PC-3 (cell line): ENCODE measurements at regions not wholly inside any gene's neighbourhood (a gene's known extent, or its start where the extent isn't known, plus 50 kb on each side); places are given as distances from the start of the nearest gene placed in this dataset.

ENCODE experiments used
- ATAC-seq: fragments of 200-7000 bp; cut with Tn5 transposase; 2 replicates; pipeline ENCODE4 v1.9.1; 2020; ENCODE audit warnings: mild to moderate bottlenecking, moderate library complexity
- BruUV-seq: library from RNA; stranded (reverse); fragments of 400-500 nt; replicated peaks from 2 replicates; lab custom pipeline; 2021; lab: Mats Ljungman, UMichigan
- CTCF ChIA-PET: fragments of 300-600 bp; sonication (Branson Sonifier 250); formaldehyde crosslinking; loops from one replicate; lab custom pipeline; 2022; ENCODE audit warnings: antibody characterized with exemption; lab: Charles Lee
- POLR2A ChIA-PET: fragments of 300-600 bp; sonication (Branson Sonifier 250); formaldehyde crosslinking; loops from one replicate; lab custom pipeline; 2022; ENCODE audit warnings: antibody characterized with exemption; ENCODE audit not compliant: unreplicated experiment; lab: Charles Lee
- DNase-seq: peaks from one replicate; pipeline ENCODE4 v3.0.0-alpha.2; 2015
- H2AFZ ChIP-seq: fragments of 300-600 bp; sonication (generic); 2 replicates; pipeline ENCODE4 v1.6.0; 2016; ENCODE audit warnings: antibody characterized with exemption, low read length
- H3F3A ChIP-seq: fragments of 300-600 bp; sonication (generic); one replicate; pipeline ENCODE4 v1.6.0; 2017; ENCODE audit warnings: antibody characterized with exemption, low read length, control low read depth, mild to moderate bottlenecking; ENCODE audit not compliant: unreplicated experiment
- H3K27ac ChIP-seq: fragments of 300-600 bp; sonication (generic); 2 replicates; pipeline ENCODE4 v1.5.1; 2016; ENCODE audit warnings: mild to moderate bottlenecking, low read length
- H3K27me3 ChIP-seq: fragments of 300-600 bp; sonication (generic); 2 replicates; pipeline ENCODE4 v1.6.1; 2016; ENCODE audit warnings: low read length, mixed read lengths
- H3K36me3 ChIP-seq: fragments of 300-600 bp; sonication (generic); 2 replicates; pipeline ENCODE4 v1.6.1; 2016; ENCODE audit warnings: low read depth, mixed run types, low read length, mixed read lengths
- H3K4me1 ChIP-seq: fragments of 300-600 bp; sonication (generic); 2 replicates; pipeline ENCODE4 v1.5.1; 2016; ENCODE audit warnings: low read length; ENCODE audit not compliant: insufficient read depth
- H3K4me2 ChIP-seq: fragments of 300-600 bp; sonication (generic); 2 replicates; pipeline ENCODE4 v1.6.0; 2016; ENCODE audit warnings: low read length
- H3K4me3 ChIP-seq: fragments of 300-600 bp; sonication (generic); 2 replicates; pipeline ENCODE4 v1.5.1; 2016; ENCODE audit warnings: mild to moderate bottlenecking, low read length, mixed read lengths
- H3K79me2 ChIP-seq: fragments of 300-600 bp; sonication (generic); 2 replicates; pipeline ENCODE4 v1.6.1; 2017; ENCODE audit warnings: low read length, mixed read lengths
- H3K9ac ChIP-seq: fragments of 300-600 bp; sonication (generic); 2 replicates; pipeline ENCODE4 v1.6.0; 2016; ENCODE audit warnings: mild to moderate bottlenecking, low read length
- H3K9me2 ChIP-seq: fragments of 300-600 bp; sonication (generic); replicated peaks from 2 replicates; pipeline ENCODE4 v1.6.1; 2016; ENCODE audit warnings: mixed run types, low read length, mixed read lengths
- H3K9me3 ChIP-seq: fragments of 300-600 bp; sonication (generic); 2 replicates; pipeline ENCODE4 v1.6.1; 2016; ENCODE audit warnings: low read length, mixed read lengths
- H4K20me1 ChIP-seq: fragments of 300-600 bp; sonication (generic); 2 replicates; pipeline ENCODE4 v1.6.1; 2016; ENCODE audit warnings: low read length, mixed read lengths
- EZH2 ChIP-seq: fragments of 300-600 bp; sonication (generic); IDR thresholded peaks from one replicate; pipeline ENCODE4 v1.6.1; 2017; ENCODE audit warnings: antibody characterized with exemption, mild to moderate bottlenecking, low read length; ENCODE audit not compliant: unreplicated experiment
- EZH2phosphoT487 ChIP-seq: fragments of 300-600 bp; sonication (generic); IDR thresholded peaks from 2 replicates; pipeline ENCODE4 v1.6.1; 2018; ENCODE audit warnings: mild to moderate bottlenecking, antibody characterized with exemption, low read length, borderline replicate concordance
- intact Hi-C: fragments of 100-400 bp; cut with micrococcal nuclease; formaldehyde crosslinking; loops from 2 replicates; pipeline ENCODE4 v1.9.0; 2023
- TF ChIP-seq, protein P1 (sequence below): fragments of 300-600 bp; sonication (generic); conservative IDR thresholded peaks from 2 replicates; pipeline ENCODE4 v1.5.1; 2017; ENCODE audit warnings: antibody characterized with exemption, low read depth, mild to moderate bottlenecking, low read length

DNA sequence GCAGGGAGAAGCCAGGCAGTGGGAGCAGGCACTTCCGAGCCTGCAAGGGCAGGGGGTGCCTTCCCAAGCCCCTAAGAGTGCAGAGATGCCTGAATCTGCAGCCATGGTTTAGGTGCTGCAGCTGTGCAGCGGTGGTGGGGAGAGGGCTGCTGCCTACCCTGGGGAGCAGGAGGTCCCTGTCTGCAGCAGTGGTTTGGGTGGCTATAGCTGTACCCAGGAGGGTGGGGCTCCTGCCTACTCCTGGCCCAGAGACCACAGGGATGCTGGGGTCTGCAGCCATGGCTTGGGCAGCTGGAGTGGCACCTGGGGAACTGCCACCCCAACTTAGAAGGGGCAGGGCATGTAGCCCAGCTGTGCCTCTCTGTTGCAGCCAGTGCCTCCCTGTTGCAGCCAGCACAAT, 488.1 kb upstream of the THBS1 start:
- POLR2A ChIA-PET = no interaction called here

DNA sequence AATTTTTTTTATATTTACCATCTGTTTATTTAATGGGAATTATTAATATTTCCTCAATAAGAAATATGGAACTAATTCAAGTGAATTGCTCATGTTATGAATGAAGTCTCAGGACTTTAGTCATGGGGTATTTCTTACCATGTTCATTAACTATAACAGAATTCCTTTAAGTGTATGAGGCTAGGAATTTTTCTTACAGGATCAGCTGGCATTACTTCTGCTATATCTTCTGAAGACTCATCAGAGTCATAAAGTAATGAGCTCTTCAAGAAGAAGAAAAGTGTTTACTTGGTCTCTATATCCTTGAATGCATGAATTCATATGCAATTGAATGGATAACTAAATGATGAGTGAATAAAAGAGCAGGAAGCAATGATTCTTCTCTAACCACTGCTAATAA, 486.8 kb upstream of the THBS1 start:
- no peaks in the 10 kb centered on the region for H3K27me3 ChIP-seq
- BruUV-seq = no TSS peak
- TF ChIP-seq EZH2phosphoT487 (no peak), EZH2 (no peak)
- TF ChIP-seq, protein P1, sequence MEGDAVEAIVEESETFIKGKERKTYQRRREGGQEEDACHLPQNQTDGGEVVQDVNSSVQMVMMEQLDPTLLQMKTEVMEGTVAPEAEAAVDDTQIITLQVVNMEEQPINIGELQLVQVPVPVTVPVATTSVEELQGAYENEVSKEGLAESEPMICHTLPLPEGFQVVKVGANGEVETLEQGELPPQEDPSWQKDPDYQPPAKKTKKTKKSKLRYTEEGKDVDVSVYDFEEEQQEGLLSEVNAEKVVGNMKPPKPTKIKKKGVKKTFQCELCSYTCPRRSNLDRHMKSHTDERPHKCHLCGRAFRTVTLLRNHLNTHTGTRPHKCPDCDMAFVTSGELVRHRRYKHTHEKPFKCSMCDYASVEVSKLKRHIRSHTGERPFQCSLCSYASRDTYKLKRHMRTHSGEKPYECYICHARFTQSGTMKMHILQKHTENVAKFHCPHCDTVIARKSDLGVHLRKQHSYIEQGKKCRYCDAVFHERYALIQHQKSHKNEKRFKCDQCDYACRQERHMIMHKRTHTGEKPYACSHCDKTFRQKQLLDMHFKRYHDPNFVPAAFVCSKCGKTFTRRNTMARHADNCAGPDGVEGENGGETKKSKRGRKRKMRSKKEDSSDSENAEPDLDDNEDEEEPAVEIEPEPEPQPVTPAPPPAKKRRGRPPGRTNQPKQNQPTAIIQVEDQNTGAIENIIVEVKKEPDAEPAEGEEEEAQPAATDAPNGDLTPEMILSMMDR = no peak
- no peak overlapping the region for H3K4me3 ChIP-seq
- no peaks in the 10 kb centered on the region for H3F3A ChIP-seq
- ChIA-PET POLR2A (no interaction called here), CTCF (no interaction called here)
- no peaks in the 10 kb centered on the region for H3K79me2 ChIP-seq
- no peaks in the 10 kb centered on the region for H3K4me1 ChIP-seq
- H2AFZ ChIP-seq = no peak overlapping the region
- no peaks in the 10 kb centered on the region for H4K20me1 ChIP-seq
- no peaks in the 10 kb centered on the region for H3K9me2 ChIP-seq
- H3K4me2 ChIP-seq = no peak overlapping the region
- no peak overlapping the region for H3K27ac ChIP-seq
- ATAC-seq (no peak), DNase-seq (no peak)
- H3K36me3 ChIP-seq = no peaks in the 10 kb centered on the region
- H3K9ac ChIP-seq = no peak overlapping the region
- intact Hi-C loops = no loop called here
- H3K9me3 ChIP-seq = no peaks in the 10 kb centered on the region

More for the DNA sequence above, 488.1 kb upstream of the THBS1 start:
- ATAC-seq = no peak
- Histone ChIP-seq H3K4me1 (no peaks in the 10 kb centered on the region), H3K79me2 (no peaks in the 10 kb centered on the region), H3K27me3 (no peaks in the 10 kb centered on the region), H3K36me3 (no peaks in the 10 kb centered on the region), H4K20me1 (no peaks in the 10 kb centered on the region), H3F3A (no peaks in the 10 kb centered on the region), H3K9me2 (no peaks in the 10 kb centered on the region), H3K9me3 (no peaks in the 10 kb centered on the region), H3K4me2 (no peak overlapping the region), H3K4me3 (no peak overlapping the region), H3K9ac (no peak overlapping the region), H3K27ac (no peak overlapping the region), H2AFZ (no peak overlapping the region)
- CTCF ChIA-PET = no interaction called here
- intact Hi-C loops = no loop called here
- BruUV-seq = no TSS peak
- TF ChIP-seq, protein P1 = no peak
- TF ChIP-seq EZH2 (no peak), EZH2phosphoT487 (no peak)
- DNase-seq = no peak

DNA sequence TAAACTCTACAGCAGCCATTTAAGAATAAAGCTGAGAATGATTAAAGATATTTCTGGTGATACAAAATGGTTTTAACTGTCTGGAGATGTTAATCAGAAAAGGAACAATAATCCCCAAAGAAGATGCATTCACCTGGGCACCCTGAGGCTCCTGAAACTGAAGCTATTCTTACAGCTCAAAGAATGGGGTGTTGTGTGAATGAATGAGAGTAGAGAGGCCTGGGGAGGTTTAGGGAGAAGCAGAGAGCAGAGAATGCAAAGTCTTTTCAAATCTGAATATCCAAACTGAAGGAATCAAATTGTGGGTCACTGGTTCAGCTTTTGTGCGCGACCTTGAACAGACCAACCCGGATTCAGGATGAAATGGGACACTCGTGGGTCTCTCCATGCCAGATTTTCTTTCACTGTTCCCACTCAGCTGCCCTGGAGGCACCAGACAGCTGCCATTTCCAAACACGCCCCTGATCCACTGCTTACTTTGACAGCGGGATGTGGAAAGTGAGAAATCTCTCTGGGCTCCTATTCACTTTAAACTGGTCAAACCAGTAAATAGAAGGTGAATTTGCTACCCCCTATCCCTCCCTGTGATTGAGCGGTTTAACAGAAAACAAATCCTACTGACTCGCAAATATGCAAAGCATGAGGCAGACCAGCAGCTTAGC, 485.5 kb upstream of the THBS1 start:
- ATAC-seq (0 out of 2 replicates have a peak, but pooled peaks have one; percentile 20), DNase-seq (peak; percentile 37)
- Histone ChIP-seq H4K20me1 (no peaks in the 10 kb centered on the region), H3F3A (no peaks in the 10 kb centered on the region), H3K9ac (no peak overlapping the region), H3K9me3 (no peaks in the 10 kb centered on the region), H3K9me2 (no peaks in the 10 kb centered on the region), H3K4me2 (no peak overlapping the region), H3K36me3 (no peaks in the 10 kb centered on the region), H3K27me3 (no peaks in the 10 kb centered on the region), H2AFZ (peak overlapping the region; percentile 12; the same call in 1 of the 2 replicates), H3K4me1 (no peaks in the 10 kb centered on the region; the same call in 1 of the 2 replicates), H3K4me3 (no peak overlapping the region), H3K27ac (no peak overlapping the region), H3K79me2 (no peaks in the 10 kb centered on the region)
- ChIA-PET POLR2A (no interaction called here), CTCF (no interaction called here)
- intact Hi-C loops = no loop called here
- TF ChIP-seq EZH2 (no peak), EZH2phosphoT487 (no peak)
- TF ChIP-seq, protein P1 = no peak
- BruUV-seq = no TSS peak
